Mammary epithelial cell (primary cell): ENCODE measurements at regions not wholly inside any gene's neighbourhood (a gene's known extent, or its start where the extent isn't known, plus 50 kb on each side); places are given as distances from the start of the nearest gene placed in this dataset.

Experiments
- EZH2 ChIP-seq: IDR thresholded peaks from 2 replicates; pipeline ENCODE4 v1.6.1; 2012; ENCODE audit warnings: low read length, inconsistent platforms, borderline replicate concordance
- TF ChIP-seq, protein P1 (sequence below), 2 donors: IDR thresholded peaks in 1 of 2; conservative IDR thresholded peaks in 1 of 2; 2 replicates each; pipeline ENCODE4 v1.5.1; 2011 to 2012; ENCODE audit warnings: inconsistent platforms in 2 of 2, low read length in 2 of 2, mild to moderate bottlenecking in 2 of 2, control low read depth in 1 of 2, low read depth in 1 of 2; ENCODE audit not compliant: insufficient read depth in 1 of 2; ENCODE audit errors: extremely low read depth in 1 of 2

DNA sequence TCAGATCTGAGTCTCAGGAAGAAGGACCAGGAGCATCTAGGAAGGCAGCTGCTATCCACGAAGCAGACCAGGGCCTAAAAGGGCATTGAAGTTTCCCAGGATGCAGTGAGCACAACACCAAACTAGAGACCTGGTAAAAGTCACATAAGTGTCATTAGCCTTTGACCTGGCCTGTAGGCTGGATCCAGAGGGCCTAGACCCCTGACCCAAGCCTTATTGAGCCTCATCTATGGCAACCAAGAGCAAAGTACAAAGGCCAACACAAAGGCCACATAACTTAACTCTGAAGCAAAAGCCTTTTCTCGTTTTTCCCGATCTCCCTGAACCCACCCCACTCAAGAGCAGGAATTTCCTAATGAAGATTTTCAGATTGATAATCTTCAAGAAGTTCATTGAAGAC lies 127.3 kb upstream of the SRD5A2 start:
- TF ChIP-seq, protein P1, sequence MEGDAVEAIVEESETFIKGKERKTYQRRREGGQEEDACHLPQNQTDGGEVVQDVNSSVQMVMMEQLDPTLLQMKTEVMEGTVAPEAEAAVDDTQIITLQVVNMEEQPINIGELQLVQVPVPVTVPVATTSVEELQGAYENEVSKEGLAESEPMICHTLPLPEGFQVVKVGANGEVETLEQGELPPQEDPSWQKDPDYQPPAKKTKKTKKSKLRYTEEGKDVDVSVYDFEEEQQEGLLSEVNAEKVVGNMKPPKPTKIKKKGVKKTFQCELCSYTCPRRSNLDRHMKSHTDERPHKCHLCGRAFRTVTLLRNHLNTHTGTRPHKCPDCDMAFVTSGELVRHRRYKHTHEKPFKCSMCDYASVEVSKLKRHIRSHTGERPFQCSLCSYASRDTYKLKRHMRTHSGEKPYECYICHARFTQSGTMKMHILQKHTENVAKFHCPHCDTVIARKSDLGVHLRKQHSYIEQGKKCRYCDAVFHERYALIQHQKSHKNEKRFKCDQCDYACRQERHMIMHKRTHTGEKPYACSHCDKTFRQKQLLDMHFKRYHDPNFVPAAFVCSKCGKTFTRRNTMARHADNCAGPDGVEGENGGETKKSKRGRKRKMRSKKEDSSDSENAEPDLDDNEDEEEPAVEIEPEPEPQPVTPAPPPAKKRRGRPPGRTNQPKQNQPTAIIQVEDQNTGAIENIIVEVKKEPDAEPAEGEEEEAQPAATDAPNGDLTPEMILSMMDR (conservative IDR thresholded peaks at IDR 0.05 in 1 of 2, IDR thresholded peaks at IDR 0.05 in 1 of 2; ENCODE audit: extremely low read depth in 1 of 2, insufficient read depth in 1 of 2, low read depth in 1 of 2, low read length in 2 of 2), result no peak
- TF ChIP-seq EZH2, result no peak
